Mammary epithelial cell (primary cell): ENCODE measurements at regions not wholly inside any gene's neighbourhood (a gene's known extent, or its start where the extent isn't known, plus 50 kb on each side); places are given as distances from the start of the nearest gene placed in this dataset.

Source experiments
- EZH2 ChIP-seq: IDR thresholded peaks from 2 replicates; pipeline ENCODE4 v1.6.1; 2012; ENCODE audit warnings: low read length, inconsistent platforms, borderline replicate concordance
- TF ChIP-seq, protein P1 (sequence below), 2 donors: IDR thresholded peaks in 1 of 2; conservative IDR thresholded peaks in 1 of 2; 2 replicates each; pipeline ENCODE4 v1.5.1; 2011 to 2012; ENCODE audit warnings: inconsistent platforms in 2 of 2, low read length in 2 of 2, mild to moderate bottlenecking in 2 of 2, control low read depth in 1 of 2, low read depth in 1 of 2; ENCODE audit not compliant: insufficient read depth in 1 of 2; ENCODE audit errors: extremely low read depth in 1 of 2

DNA sequence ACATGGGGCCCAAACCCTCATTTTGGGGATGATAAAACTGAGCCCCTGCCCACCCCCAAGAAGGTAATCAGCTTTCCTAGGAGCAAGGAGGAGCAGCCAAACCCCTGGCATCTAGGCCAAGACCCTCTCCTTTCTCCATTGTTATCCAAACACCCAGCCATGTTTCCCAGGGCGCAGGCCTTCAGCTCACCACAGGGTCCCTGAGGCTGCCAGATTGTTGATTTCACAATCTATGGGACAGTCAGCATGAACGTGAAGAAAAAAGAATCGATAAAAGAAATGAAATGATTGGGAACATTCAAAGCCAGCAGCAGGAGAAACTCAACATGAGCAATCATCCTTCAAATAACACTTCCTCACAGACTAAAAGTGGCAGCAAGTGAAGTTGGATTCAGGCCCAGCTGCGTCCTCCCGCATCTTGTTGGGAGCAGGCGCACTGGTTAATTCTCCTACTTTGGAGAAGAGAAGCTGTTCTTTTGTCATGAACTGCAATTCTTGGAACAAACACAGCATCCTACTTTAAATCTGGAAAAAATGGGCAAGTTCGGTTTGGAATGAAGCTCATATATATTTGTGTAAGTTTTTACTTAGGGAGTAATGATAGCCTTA lies 241.8 kb upstream of the PRDM1 start:
- TF ChIP-seq, protein P1, sequence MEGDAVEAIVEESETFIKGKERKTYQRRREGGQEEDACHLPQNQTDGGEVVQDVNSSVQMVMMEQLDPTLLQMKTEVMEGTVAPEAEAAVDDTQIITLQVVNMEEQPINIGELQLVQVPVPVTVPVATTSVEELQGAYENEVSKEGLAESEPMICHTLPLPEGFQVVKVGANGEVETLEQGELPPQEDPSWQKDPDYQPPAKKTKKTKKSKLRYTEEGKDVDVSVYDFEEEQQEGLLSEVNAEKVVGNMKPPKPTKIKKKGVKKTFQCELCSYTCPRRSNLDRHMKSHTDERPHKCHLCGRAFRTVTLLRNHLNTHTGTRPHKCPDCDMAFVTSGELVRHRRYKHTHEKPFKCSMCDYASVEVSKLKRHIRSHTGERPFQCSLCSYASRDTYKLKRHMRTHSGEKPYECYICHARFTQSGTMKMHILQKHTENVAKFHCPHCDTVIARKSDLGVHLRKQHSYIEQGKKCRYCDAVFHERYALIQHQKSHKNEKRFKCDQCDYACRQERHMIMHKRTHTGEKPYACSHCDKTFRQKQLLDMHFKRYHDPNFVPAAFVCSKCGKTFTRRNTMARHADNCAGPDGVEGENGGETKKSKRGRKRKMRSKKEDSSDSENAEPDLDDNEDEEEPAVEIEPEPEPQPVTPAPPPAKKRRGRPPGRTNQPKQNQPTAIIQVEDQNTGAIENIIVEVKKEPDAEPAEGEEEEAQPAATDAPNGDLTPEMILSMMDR (conservative IDR thresholded peaks at IDR 0.05 in 1 of 2, IDR thresholded peaks at IDR 0.05 in 1 of 2; ENCODE audit: extremely low read depth in 1 of 2, insufficient read depth in 1 of 2, low read depth in 1 of 2, low read length in 2 of 2), result no peak
- no peak for TF ChIP-seq EZH2
